H1 (cell line): ENCODE measurements at regions not wholly inside any gene's neighbourhood (a gene's known extent, or its start where the extent isn't known, plus 50 kb on each side); places are given as distances from the start of the nearest gene placed in this dataset.

Source experiments
- CTCF ChIA-PET: fragments of 300-600 bp; sonication (Branson Sonifier 250); formaldehyde crosslinking; loops from one replicate; lab custom pipeline; 2021; ENCODE audit not compliant: partially characterized antibody; lab: Charles Lee
- POLR2A ChIA-PET: fragments of 300-600 bp; sonication (Branson Sonifier 250); formaldehyde crosslinking; loops from one replicate; lab custom pipeline; 2021; ENCODE audit warnings: inconsistent platforms; ENCODE audit not compliant: partially characterized antibody; lab: Charles Lee
- DNase-seq, 2 experiments: peaks; one replicate each; pipeline versions ENCODE4 v3.0.0 to v3.0.0-alpha.2; 2010 to 2022; ENCODE audit warnings: low spot score in 2 of 2, low read depth in 1 of 2, mixed read lengths in 1 of 2
- FAIRE-seq: peaks from 2 replicates; lab custom pipeline; 2011; peaks lifted over from hg19 to GRCh38; lab: Jason Lieb, UNC
- H2AFZ ChIP-seq: 2 replicates; pipeline ENCODE4 v1.8.1; 2012; ENCODE audit warnings: low read length, inconsistent platforms
- H2AK5ac ChIP-seq: 2 replicates; pipeline ENCODE4 v1.6.1; 2013; ENCODE audit warnings: low read depth, low read length
- H2BK120ac ChIP-seq: replicated peaks from 2 replicates; pipeline ENCODE3; 2013; ENCODE audit warnings: low read depth, low read length, inconsistent platforms
- H2BK12ac ChIP-seq: 2 replicates; pipeline ENCODE4 v1.6.1; 2013; ENCODE audit warnings: low read depth, low read length
- H2BK15ac ChIP-seq: 2 replicates; pipeline ENCODE4 v1.6.1; 2013; ENCODE audit warnings: low read length
- H2BK20ac ChIP-seq: 2 replicates; pipeline ENCODE4 v1.6.1; 2013; ENCODE audit warnings: low read length
- H2BK5ac ChIP-seq: 2 replicates; pipeline ENCODE4 v1.6.1; 2013; ENCODE audit warnings: low read depth, low read length
- H3K14ac ChIP-seq: 2 replicates; pipeline ENCODE4 v1.6.1; 2013; ENCODE audit warnings: inconsistent platforms; ENCODE audit not compliant: insufficient read length
- H3K18ac ChIP-seq: 2 replicates; pipeline ENCODE4 v1.6.1; 2013; ENCODE audit warnings: low read length; ENCODE audit errors: extremely low read depth
- H3K23ac ChIP-seq: 2 replicates; pipeline ENCODE4 v1.6.1; 2013; ENCODE audit warnings: inconsistent platforms; ENCODE audit not compliant: insufficient read length
- H3K23me2 ChIP-seq: 2 replicates; pipeline ENCODE4 v1.6.1; 2013; ENCODE audit warnings: low read depth, low read length
- H3K27ac ChIP-seq: 2 replicates; pipeline ENCODE4 v1.6.1; 2011; ENCODE audit warnings: low read depth, low read length, inconsistent platforms
- H3K27me3 ChIP-seq, 4 experiments: replicated peaks in 1 of 4; 1 replicate in 1 of 4; 2 replicates in 3 of 4; pipeline versions ENCODE4 v1.6.1 to v1.8.1; 2011 to 2013; ENCODE audit warnings: low read length in 3 of 4, mild to moderate bottlenecking in 3 of 4, inconsistent platforms in 2 of 4, mixed read lengths in 2 of 4, moderate library complexity in 1 of 4; ENCODE audit not compliant: control insufficient read depth in 3 of 4, insufficient read depth in 3 of 4; ENCODE audit errors: extremely low read depth in 1 of 4
- H3K36me3 ChIP-seq, 4 experiments: 2 replicates each; pipeline versions ENCODE4 v1.6.1 to v1.8.1; 2011 to 2013; ENCODE audit warnings: mild to moderate bottlenecking in 4 of 4, low read length in 3 of 4, moderate library complexity in 2 of 4, control low read depth in 1 of 4, inconsistent platforms in 1 of 4; ENCODE audit not compliant: insufficient read depth in 4 of 4, control insufficient read depth in 2 of 4
- H3K4ac ChIP-seq: replicated peaks from 2 replicates; pipeline ENCODE3; 2013; ENCODE audit warnings: low read length, low read depth, mixed read lengths, inconsistent platforms; ENCODE audit not compliant: insufficient read length
- H3K4me1 ChIP-seq, 4 experiments: replicated peaks in 1 of 4; 1 replicate in 1 of 4; 2 replicates in 3 of 4; pipeline versions ENCODE4 v1.6.1 to v1.8.1; 2011 to 2013; ENCODE audit warnings: low read length in 3 of 4, inconsistent platforms in 2 of 4, mixed read lengths in 1 of 4; ENCODE audit not compliant: insufficient read depth in 4 of 4, control insufficient read depth in 3 of 4
- H3K4me2 ChIP-seq, 2 experiments: 2 replicates each; pipeline versions ENCODE4 v1.6.1 to v1.8.1; 2011 to 2013; ENCODE audit warnings: low read depth in 2 of 2, low read length in 2 of 2, control low read depth in 1 of 2, inconsistent platforms in 1 of 2, mild to moderate bottlenecking in 1 of 2; ENCODE audit not compliant: insufficient read depth in 1 of 2
- H3K4me3 ChIP-seq, 4 experiments: fragments of 200-600, 300-600 bp in 1 of 4; sonication (generic), shearing (Covaris generic), sonication (Bioruptor Twin) in 1 of 4; 2 replicates each; pipeline versions ENCODE4 v1.5.1 to v1.8.1; 2011 to 2016; ENCODE audit warnings: low read length in 4 of 4, low read depth in 3 of 4, control low read depth in 2 of 4, inconsistent platforms in 2 of 4, mild to moderate bottlenecking in 2 of 4, mixed read lengths in 1 of 4, moderate library complexity in 1 of 4; ENCODE audit not compliant: insufficient read depth in 2 of 4; ENCODE audit errors: extremely low read depth in 1 of 4
- H3K56ac ChIP-seq: replicated peaks from 2 replicates; pipeline ENCODE3; 2013; ENCODE audit warnings: low read depth, mild to moderate bottlenecking, mixed read lengths, low read length, inconsistent platforms; ENCODE audit not compliant: insufficient read length
- H3K79me1 ChIP-seq: 2 replicates; pipeline ENCODE4 v1.6.1; 2013; ENCODE audit warnings: low read depth, low read length, control low read depth
- H3K79me2 ChIP-seq, 2 experiments: 2 replicates each; pipeline versions ENCODE4 v1.6.1 to v1.8.1; 2012 to 2013; ENCODE audit warnings: low read length in 2 of 2, mild to moderate bottlenecking in 2 of 2, inconsistent platforms in 1 of 2; ENCODE audit not compliant: insufficient read depth in 2 of 2, control insufficient read depth in 1 of 2
- H3K9ac ChIP-seq, 4 experiments: replicated peaks in 1 of 4; 1 replicate in 1 of 4; 2 replicates in 3 of 4; pipeline versions ENCODE4 v1.6.1 to v1.8.1; 2011 to 2013; ENCODE audit warnings: low read depth in 3 of 4, low read length in 3 of 4, control low read depth in 2 of 4, mild to moderate bottlenecking in 2 of 4, moderate library complexity in 2 of 4, inconsistent platforms in 1 of 4; ENCODE audit errors: extremely low read depth in 1 of 4
- H3K9me3 ChIP-seq, 2 experiments: 2 replicates each; pipeline versions ENCODE4 v1.6.1 to v1.8.1; 2012 to 2013; ENCODE audit warnings: mild to moderate bottlenecking in 2 of 2, moderate library complexity in 2 of 2, control low read depth in 1 of 2, inconsistent platforms in 1 of 2, low read depth in 1 of 2, low read length in 1 of 2, mixed read lengths in 1 of 2; ENCODE audit not compliant: insufficient read depth in 2 of 2
- H4K20me1 ChIP-seq, 2 experiments: replicated peaks in 1 of 2; 2 replicates each; pipeline versions ENCODE3 to v1.8.1; 2011 to 2013; ENCODE audit warnings: inconsistent platforms in 2 of 2, low read length in 2 of 2, mild to moderate bottlenecking in 1 of 2; ENCODE audit not compliant: insufficient read depth in 2 of 2, control insufficient read depth in 1 of 2
- H4K5ac ChIP-seq: 2 replicates; pipeline ENCODE4 v1.6.1; 2013; ENCODE audit warnings: low read length, low read depth, mixed read lengths, inconsistent platforms; ENCODE audit not compliant: insufficient read length
- H4K8ac ChIP-seq: 2 replicates; pipeline ENCODE4 v1.8.0; 2013; ENCODE audit warnings: mild to moderate bottlenecking, moderate library complexity, low read length, inconsistent platforms; ENCODE audit not compliant: insufficient read depth; ENCODE audit errors: extremely low read depth
- H4K91ac ChIP-seq: replicated peaks from 2 replicates; pipeline ENCODE3; 2013; ENCODE audit warnings: low read length, mixed read lengths, inconsistent platforms; ENCODE audit not compliant: insufficient read length
- ATF2 ChIP-seq: IDR thresholded peaks from 2 replicates; pipeline ENCODE4 v1.6.1; 2012; ENCODE audit warnings: low read length, inconsistent platforms
- CBX5 ChIP-seq: fragments of 300-800, 300-1000 bp; sonication (generic); IDR thresholded peaks from 2 replicates; pipeline ENCODE4 v1.7.1; 2016; ENCODE audit warnings: antibody characterized with exemption, low read length, low read depth
- CHD2 ChIP-seq: IDR thresholded peaks from 2 replicates; pipeline ENCODE4 v1.6.1; 2012; ENCODE audit warnings: low read length, improper control_type of control experiment
- EP300 ChIP-seq, 2 experiments: IDR thresholded peaks; 1 replicate in 1 of 2; 2 replicates in 1 of 2; pipeline ENCODE4 v1.6.1; 2011 to 2012; ENCODE audit warnings: low read depth in 2 of 2, low read length in 2 of 2, mild to moderate bottlenecking in 2 of 2, borderline replicate concordance in 1 of 2, inconsistent platforms in 1 of 2, moderate library complexity in 1 of 2
- KDM1A ChIP-seq: fragments of 200-600, 300-600 bp; sonication (generic); IDR thresholded peaks from 2 replicates; pipeline ENCODE4 v1.7.1; 2016; ENCODE audit warnings: mild to moderate bottlenecking, low read length, borderline replicate concordance
- PHF8 ChIP-seq: fragments of 200-600 bp; sonication (generic); conservative IDR thresholded peaks from 2 replicates; pipeline ENCODE4 v1.7.1; 2012; ENCODE audit warnings: low read depth, mild to moderate bottlenecking, inconsistent platforms, low read length, moderate library complexity
- SP1 ChIP-seq: IDR thresholded peaks from 2 replicates; pipeline ENCODE4 v1.6.1; 2011; ENCODE audit warnings: low read depth, low read length
- TAF1 ChIP-seq: IDR thresholded peaks from 2 replicates; pipeline ENCODE4 v1.6.1; 2011; ENCODE audit warnings: mild to moderate bottlenecking, low read depth, low read length
- TBP ChIP-seq: IDR thresholded peaks from 2 replicates; pipeline ENCODE4 v1.6.1; 2011; ENCODE audit warnings: low read depth, low read length, improper control_type of control experiment
- TEAD4 ChIP-seq: IDR thresholded peaks from 2 replicates; pipeline ENCODE4 v1.6.1; 2012; ENCODE audit warnings: low read depth, low read length, inconsistent platforms, mixed read lengths
- ZNF274 ChIP-seq: IDR thresholded peaks from 2 replicates; pipeline ENCODE4 v1.7.0; 2012; ENCODE audit warnings: low read length, borderline replicate concordance; ENCODE audit errors: extremely low read depth
- WGBS, 2 experiments: shearing (Covaris generic) in 1 of 2; methylation state at CpG; one replicate each; pipeline versions ENCODE4 v1.1.6 to v1.1.7; 2013 to 2015; ENCODE audit warnings: low lambda C conversion rate in 2 of 2, mixed read lengths in 2 of 2, inconsistent platforms in 1 of 2, low coverage in 1 of 2, missing lambda C conversion rate in 1 of 2; ENCODE audit not compliant: insufficient replicate concordance in 2 of 2, insufficient coverage in 1 of 2, insufficient read length in 1 of 2; ENCODE audit errors: extremely low coverage in 1 of 2, missing lambda C conversion rate in 1 of 2; 5-methylcytosine and 5-hydroxymethylcytosine counted together

- no peak overlapping the region for H3K23ac ChIP-seq
- H2AK5ac ChIP-seq: no peak overlapping the region
- no peak overlapping the region for H4K91ac ChIP-seq
- no peaks in the 10 kb centered on the region for H3K23me2 ChIP-seq
- H2AFZ ChIP-seq: 0 out of 2 replicates have a peak overlapping the region, but pooled peaks have one; percentile 38
- H2BK5ac ChIP-seq: no peak overlapping the region
- no peaks in the 10 kb centered on the region for H3K27me3 ChIP-seq
- H4K20me1 ChIP-seq: no peaks in the 10 kb centered on the region
- WGBS, 2 experiments: 39% methylated on average over 8 of the region's 8 CpGs; no CpG with 5 or more reads in 1 of the 2 experiments
- H3K14ac ChIP-seq: no peak overlapping the region
- peak overlapping the region in 1 of 2 experiments; percentile 6; a peak in 1 of 4 replicates for H3K4me2 ChIP-seq
- H2BK12ac ChIP-seq: no peak overlapping the region
- no peak overlapping the region for H4K8ac ChIP-seq
- no peaks in the 10 kb centered on the region for H3K9me3 ChIP-seq
- DNase-seq (peak; percentile 43 to 56), FAIRE-seq (peak; percentile 92)
- no peak overlapping the region for H3K9ac ChIP-seq
- H2BK120ac ChIP-seq: no peak overlapping the region
- no peak overlapping the region; the same call in 1 of the 2 replicates for H2BK15ac ChIP-seq
- ChIA-PET CTCF (interaction anchor here (0.6 to 3.3 kb wide), 8 partner anchors 11 to 608 kb away, joined by 3 to 9 read pairs (median 3); no protein-coding TSS in a partner anchor), POLR2A (no interaction called here)
- H3K79me1 ChIP-seq: no peaks in the 10 kb centered on the region
- no peak overlapping the region for H3K56ac ChIP-seq
- H2BK20ac ChIP-seq: 0 out of 2 replicates have a peak overlapping the region, but pooled peaks have one; percentile 35
- H3K27ac ChIP-seq: no peak overlapping the region
- no peak overlapping the region for H3K4me3 ChIP-seq
- H3K4me1 ChIP-seq: peaks cover 0 to 7% (median 5%) of the 10 kb centered on the region in 4 experiments; a peak in 3 of 7 replicates
- H3K36me3 ChIP-seq: no peaks in the 10 kb centered on the region
- peak overlapping the region; percentile 55; the same call in 1 of the 2 replicates for H3K18ac ChIP-seq
- H4K5ac ChIP-seq: no peak overlapping the region
- no peak overlapping the region for H3K4ac ChIP-seq
- H3K79me2 ChIP-seq: no peaks in the 10 kb centered on the region
- 0 out of 2 replicates have a peak, but pooled peaks have one; percentile 45 for TF ChIP-seq CHD2
- no peak for TF ChIP-seq PHF8
- no peak for TF ChIP-seq ZNF274
- TF ChIP-seq TAF1: no peak
- TF ChIP-seq TBP: no peak
- TF ChIP-seq ATF2: no peak
- TF ChIP-seq KDM1A: no peak
- 0 out of 2 replicates have a peak, but pooled peaks have one; percentile 25 for TF ChIP-seq SP1
- peak in 1 of 2 experiments; percentile 24; a peak in 1 of 3 replicates for TF ChIP-seq EP300 (IDR thresholded peaks at IDR 0.05; ENCODE audit: borderline replicate concordance in 1 of 2, low read depth in 2 of 2, low read length in 2 of 2)
- no peak for TF ChIP-seq TEAD4
- TF ChIP-seq CBX5: no peak
Observed at GRCh38 chr10:85420501-85421191, 945.9 kb downstream of the GRID1 start.
